A549 (cell line): ENCODE measurements at regions not wholly inside any gene's neighbourhood (a gene's known extent, or its start where the extent isn't known, plus 50 kb on each side); places are given as distances from the start of the nearest gene placed in this dataset.
"Not testable (repeated sequence)": the region's sequence is repeated elsewhere in the genome, so short reads cannot be mapped to it uniquely, and the experiment has no call there.

Experiments used
- ATAC-seq, 2 experiments: fragments of 200-7000 bp in 1 of 2; fragments of >200 bp in 1 of 2; cut with Nextera tagmentation in 1 of 2; cut with Tn5 transposase in 1 of 2; 3 replicates each; pipeline versions ENCODE4 v1.8.0 to v1.9.1; 2018 to 2020; ENCODE audit warnings: mild to moderate bottlenecking in 1 of 2, moderate library complexity in 1 of 2
- CTCF ChIA-PET: fragments of 300-600 bp; sonication (Branson Sonifier 250); formaldehyde crosslinking; extraction: SDS; loops from one replicate; lab custom pipeline; 2021; ENCODE audit warnings: antibody characterized with exemption, inconsistent platforms; lab: Yijun Ruan, JAX
- POLR2A ChIA-PET: fragments of 350-600 bp; formaldehyde crosslinking; extraction: SDS; loops from one replicate; lab custom pipeline; 2021; ENCODE audit warnings: antibody characterized with exemption, inconsistent platforms; lab: Yijun Ruan, JAX
- DNase-seq, 2 experiments: peaks; one replicate each; pipeline versions ENCODE4 v3.0.0 to v3.0.0-alpha.2; 2011 to 2016; ENCODE audit warnings: low read depth in 1 of 2, low spot score in 1 of 2
- FAIRE-seq: peaks from 2 replicates; lab custom pipeline; 2011; peaks lifted over from hg19 to GRCh38; lab: Jason Lieb, UNC
- H3K27ac ChIP-seq, 2 experiments: fragments of >200 bp; sonication (Bioruptor Twin); formaldehyde crosslinking; 3 replicates each; pipeline ENCODE4 v1.5.1; 2016 to 2017
- H3K4me1 ChIP-seq: fragments of >200 bp; sonication (Bioruptor Twin); formaldehyde crosslinking; 3 replicates; pipeline ENCODE4 v1.6.1; 2016
- H3K4me2 ChIP-seq: fragments of >200 bp; sonication (Bioruptor Twin); formaldehyde crosslinking; 3 replicates; pipeline ENCODE4 v1.6.1; 2016
- H3K4me3 ChIP-seq: fragments of >200 bp; sonication (Bioruptor Twin); formaldehyde crosslinking; 3 replicates; pipeline ENCODE4 v1.5.1; 2016
- H3K9me3 ChIP-seq: fragments of >200 bp; sonication (Bioruptor Twin); formaldehyde crosslinking; 3 replicates; pipeline ENCODE4 v1.6.1; 2016
- BCL3 ChIP-seq: fragments of >200 bp; sonication (Bioruptor Twin); formaldehyde crosslinking; IDR thresholded peaks from 3 replicates; pipeline ENCODE4 v1.6.1; 2016
- BHLHE40 ChIP-seq: IDR thresholded peaks from 2 replicates; pipeline ENCODE4 v1.6.1; 2012; ENCODE audit warnings: low read depth, low read length, inconsistent platforms
- CBX8 ChIP-seq: fragments of 200-600 bp; sonication (generic); IDR thresholded peaks from 2 replicates; pipeline ENCODE4 v1.6.1; 2016
- EHMT2 ChIP-seq: fragments of 200-600 bp; sonication (generic); IDR thresholded peaks from 2 replicates; pipeline ENCODE4 v1.6.1; 2016; ENCODE audit warnings: antibody characterized with exemption, low read depth, mild to moderate bottlenecking, moderate library complexity
- EP300 ChIP-seq, 2 experiments: fragments of >200 bp; sonication (Bioruptor Twin); formaldehyde crosslinking; IDR thresholded peaks; 2 replicates in 1 of 2; 3 replicates in 1 of 2; pipeline ENCODE4 v1.6.1; 2016 to 2017
- FOSB ChIP-seq: fragments of 250-450 bp; sonication (Bioruptor Pico); IDR thresholded peaks from 2 replicates; pipeline ENCODE4 v1.5.0; 2020; ENCODE audit warnings: mild to moderate bottlenecking, moderate library complexity
- FOXS1 ChIP-seq: fragments of 250-450 bp; sonication (Bioruptor Pico); IDR thresholded peaks from 2 replicates; pipeline ENCODE4 v1.5.0; 2020; ENCODE audit warnings: mild to moderate bottlenecking, moderate library complexity
- GATA3 ChIP-seq: IDR thresholded peaks from 2 replicates; pipeline ENCODE4 v1.6.1; 2012; ENCODE audit warnings: borderline replicate concordance
- HDAC2 ChIP-seq: fragments of 200-600 bp; sonication (generic); IDR thresholded peaks from 2 replicates; pipeline ENCODE4 v1.6.1; 2016
- JUNB ChIP-seq: fragments of >200 bp; sonication (Bioruptor Twin); formaldehyde crosslinking; IDR thresholded peaks from 2 replicates; pipeline ENCODE4 v1.6.1; 2016
- MAFK ChIP-seq: fragments of 450-650 bp; IDR thresholded peaks from 2 replicates; pipeline ENCODE4 v1.6.1; 2014; ENCODE audit not compliant: partially characterized antibody
- MAX ChIP-seq: IDR thresholded peaks from 2 replicates; pipeline ENCODE4 v1.6.1; 2012
- NR3C1 ChIP-seq: fragments of >200 bp; sonication (Bioruptor Twin); formaldehyde crosslinking; IDR thresholded peaks from 3 replicates; pipeline ENCODE4 v1.6.1; 2017
- SMC3 ChIP-seq: fragments of >200 bp; sonication (Bioruptor Twin); formaldehyde crosslinking; IDR thresholded peaks from 3 replicates; pipeline ENCODE4 v1.6.1; 2018; ENCODE audit warnings: inconsistent platforms
- WGBS: methylation state at CpG from one replicate; pipeline ENCODE4 v1.1.6; 2017; ENCODE audit errors: missing lambda C conversion rate; 5-methylcytosine and 5-hydroxymethylcytosine counted together
- TF ChIP-seq, protein P1 (sequence below): fragments of 250-450 bp; sonication (Bioruptor Pico); IDR thresholded peaks from 2 replicates; pipeline ENCODE4 v1.5.0; 2021; ENCODE audit warnings: mild to moderate bottlenecking, moderate library complexity, borderline replicate concordance

DNA sequence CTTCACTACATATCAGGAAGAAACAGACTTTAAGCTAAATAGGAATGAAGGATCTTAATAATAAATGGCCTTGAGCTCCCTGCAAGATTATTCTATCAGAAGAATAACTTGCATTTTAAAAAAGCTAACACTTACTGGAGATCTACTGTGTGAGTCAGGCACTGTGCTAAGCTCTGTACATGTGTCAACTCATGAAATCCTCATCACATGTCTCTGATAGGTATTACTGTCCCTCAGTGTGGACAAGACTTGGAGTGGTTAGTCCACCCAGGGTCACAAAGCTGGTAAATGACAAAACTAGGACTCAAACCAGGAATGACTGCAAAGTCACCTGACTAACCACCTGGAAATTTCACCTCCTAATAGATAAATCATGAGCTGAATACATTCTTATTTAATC is 57.1 kb upstream of the KCTD7 start:
- Histone ChIP-seq H3K9me3 (no peaks in the 10 kb centered on the region), H3K4me1 (no peaks in the 10 kb centered on the region), H3K4me2 (no peak overlapping the region), H3K4me3 (no peak overlapping the region), H3K27ac (no peak overlapping the region)
- ATAC-seq (no peak), DNase-seq (no peak), FAIRE-seq (no peak)
- ChIA-PET CTCF (interaction anchor here (1.2 kb wide), 1 partner anchor 14 kb away, joined by 4 read pairs; no protein-coding TSS in a partner anchor), POLR2A (interaction anchor here (0.7 kb wide), 1 partner anchor 57 kb away, joined by 5 read pairs; the partner anchor contains the start of gene KCTD7)
- no peak for TF ChIP-seq EP300 (IDR thresholded peaks at IDR 0.05)

DNA sequence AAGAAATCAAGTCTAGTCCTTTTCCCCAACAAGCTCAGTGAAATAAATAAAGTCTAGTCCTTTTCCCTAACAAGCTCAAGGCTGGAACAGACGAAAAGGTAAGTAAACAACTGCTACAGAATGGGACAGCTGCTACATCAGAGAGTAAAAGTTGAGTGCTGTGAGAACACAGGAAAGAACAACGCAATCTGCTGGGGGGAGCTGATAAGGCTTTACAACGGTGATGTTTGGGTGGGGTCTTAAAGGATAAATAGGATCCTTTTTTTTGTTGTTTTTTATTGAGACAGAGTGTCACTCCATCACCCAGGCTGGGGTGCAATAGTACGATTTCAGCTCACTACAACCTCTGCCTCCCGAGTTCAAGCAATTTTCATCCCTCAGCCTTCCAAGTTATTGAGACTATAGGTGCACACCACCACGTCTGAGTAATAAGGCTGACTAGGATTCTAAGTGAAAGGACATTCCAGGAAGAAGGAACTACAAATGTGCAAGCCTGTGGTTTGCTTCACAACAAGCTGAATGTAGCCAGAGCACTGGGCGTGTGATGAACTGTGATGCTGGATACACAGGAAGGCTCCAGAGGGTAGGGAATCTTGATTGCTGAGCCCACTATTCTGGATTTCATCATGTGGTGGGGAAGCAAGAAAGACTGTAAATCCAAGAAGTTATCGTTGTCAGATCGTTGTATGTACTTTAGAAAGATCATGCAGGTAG is 54.7 kb upstream of the KCTD7 start:
- not testable (repeated sequence) for ATAC-seq, DNase-seq, H3K27ac ChIP-seq, H3K4me1 ChIP-seq, FAIRE-seq, H3K4me3 ChIP-seq, H3K9me3 ChIP-seq, H3K4me2 ChIP-seq
- WGBS = 94% methylated on average over 9 of the region's 9 CpGs
- ChIA-PET CTCF (interaction anchor here (0.8 to 1.5 kb wide), 4 partner anchors 15 to 17 kb away, joined by 3 to 4 read pairs (median 3); no protein-coding TSS in a partner anchor), POLR2A (interaction anchor here (0.6 kb wide), 1 partner anchor 728 kb away, joined by 3 read pairs; no protein-coding TSS in a partner anchor)

GRCh38 chr7:66574768-66575167 is 53.9 kb upstream of the KCTD7 start:
- DNase-seq, POLR2A ChIA-PET, H3K27ac ChIP-seq, ATAC-seq, H3K4me3 ChIP-seq, H3K4me1 ChIP-seq, FAIRE-seq, H3K9me3 ChIP-seq, H3K4me2 ChIP-seq: not testable (repeated sequence)
- CTCF ChIA-PET = interaction anchor here (0.8 to 1.5 kb wide), 3 partner anchors 16 to 18 kb away, joined by 3 to 4 read pairs (median 3); no protein-coding TSS in a partner anchor
- WGBS = 89% methylated on average over 5 of the region's 5 CpGs

DNA sequence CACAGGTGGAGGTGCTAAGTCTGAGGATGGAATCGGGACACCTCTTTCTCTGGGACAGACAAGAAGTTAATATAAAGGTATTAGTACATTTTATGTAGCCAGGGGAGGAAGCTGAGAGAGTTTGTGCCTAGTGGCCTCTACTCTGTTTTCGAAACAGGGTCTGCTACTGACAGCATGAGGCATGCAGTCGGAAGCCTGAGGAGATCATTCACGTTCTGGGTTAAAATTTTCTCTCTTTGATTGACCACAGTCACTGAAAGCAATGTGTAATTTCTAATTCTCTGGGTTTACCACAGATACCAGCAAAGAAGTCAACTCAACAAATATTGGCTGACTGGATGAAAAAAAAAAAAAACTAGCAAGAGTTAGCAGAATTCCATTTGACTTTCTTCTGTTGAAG is 53.3 kb upstream of the KCTD7 start:
- DNase-seq (no peak), ATAC-seq (no peak), FAIRE-seq (no peak)
- CTCF ChIA-PET = no interaction called here
- no peak overlapping the region for H3K27ac ChIP-seq
- WGBS = 96% methylated on average over 4 of the region's 4 CpGs
- H3K9me3 ChIP-seq = no peaks in the 10 kb centered on the region
- TF ChIP-seq SMC3 = no peak
- TF ChIP-seq MAX = no peak
- no peak for TF ChIP-seq MAFK
- TF ChIP-seq EHMT2 = no peak
- no peak for TF ChIP-seq BCL3
- TF ChIP-seq GATA3 = no peak
- no peak for TF ChIP-seq CBX8
- TF ChIP-seq HDAC2 = no peak
- TF ChIP-seq JUNB = no peak
- no peak for TF ChIP-seq FOSB (CRISPR knock-in tag)
- TF ChIP-seq NR3C1 = no peak
- TF ChIP-seq, protein P1, sequence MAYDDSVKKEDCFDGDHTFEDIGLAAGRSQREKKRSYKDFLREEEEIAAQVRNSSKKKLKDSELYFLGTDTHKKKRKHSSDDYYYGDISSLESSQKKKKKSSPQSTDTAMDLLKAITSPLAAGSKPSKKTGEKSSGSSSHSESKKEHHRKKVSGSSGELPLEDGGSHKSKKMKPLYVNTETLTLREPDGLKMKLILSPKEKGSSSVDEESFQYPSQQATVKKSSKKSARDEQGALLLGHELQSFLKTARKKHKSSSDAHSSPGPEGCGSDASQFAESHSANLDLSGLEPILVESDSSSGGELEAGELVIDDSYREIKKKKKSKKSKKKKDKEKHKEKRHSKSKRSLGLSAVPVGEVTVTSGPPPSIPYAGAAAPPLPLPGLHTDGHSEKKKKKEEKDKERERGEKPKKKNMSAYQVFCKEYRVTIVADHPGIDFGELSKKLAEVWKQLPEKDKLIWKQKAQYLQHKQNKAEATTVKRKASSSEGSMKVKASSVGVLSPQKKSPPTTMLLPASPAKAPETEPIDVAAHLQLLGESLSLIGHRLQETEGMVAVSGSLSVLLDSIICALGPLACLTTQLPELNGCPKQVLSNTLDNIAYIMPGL (CRISPR knock-in tag) = no peak
- TF ChIP-seq FOXS1 (CRISPR knock-in tag) = no peak
- TF ChIP-seq BHLHE40 = no peak
- POLR2A ChIA-PET = no interaction called here
- H3K4me3 ChIP-seq = no peak overlapping the region
- H3K4me1 ChIP-seq = no peaks in the 10 kb centered on the region
- no peak overlapping the region for H3K4me2 ChIP-seq
